ENCODE measurements at regions not wholly inside any gene's neighbourhood (a gene's known extent, or its start where the extent isn't known, plus 50 kb on each side); places are given as distances from the start of the nearest gene placed in this dataset.
"Not testable (repeated sequence)": the region's sequence is repeated elsewhere in the genome, so short reads cannot be mapped to it uniquely, and the experiment has no call there.

DNA sequence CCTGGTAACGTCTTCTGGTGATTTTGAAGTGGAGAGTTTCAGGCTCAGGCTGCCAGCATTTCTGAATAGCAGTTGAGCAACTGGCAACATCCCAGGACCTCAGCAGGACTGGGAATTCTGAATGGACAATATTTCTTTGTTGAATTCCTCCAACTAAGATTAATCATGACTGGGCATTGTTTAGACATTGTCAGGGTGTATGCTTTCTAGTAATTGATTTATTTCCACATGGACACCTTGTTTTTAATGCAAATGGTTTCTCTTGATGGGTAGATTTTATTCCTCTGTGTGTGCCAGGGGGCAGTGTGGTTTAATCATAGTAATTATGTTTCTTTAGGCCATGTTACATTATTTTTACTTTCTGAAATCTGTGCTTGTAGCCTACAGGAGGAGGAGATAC, 1004.7 kb upstream of the LCORL start:
- in situ Hi-C loops (cut with MboI; ENCODE audit: low sequenced_read_pairs) = no loop called here
- no peaks in the 10 kb centered on the region for H3K27me3 ChIP-seq (ENCODE audit: low read depth)
- no peaks in the 10 kb centered on the region for H3K9me3 ChIP-seq
- no peak overlapping the region for H3K4me3 ChIP-seq
- H3K36me3 ChIP-seq (replicated peaks) = no peaks in the 10 kb centered on the region
- peaks cover 54% of the 10 kb centered on the region for H3K4me1 ChIP-seq
- peak; percentile 69 to 78 for DNase-seq (ENCODE audit: low spot score in 2 of 2)

DNA sequence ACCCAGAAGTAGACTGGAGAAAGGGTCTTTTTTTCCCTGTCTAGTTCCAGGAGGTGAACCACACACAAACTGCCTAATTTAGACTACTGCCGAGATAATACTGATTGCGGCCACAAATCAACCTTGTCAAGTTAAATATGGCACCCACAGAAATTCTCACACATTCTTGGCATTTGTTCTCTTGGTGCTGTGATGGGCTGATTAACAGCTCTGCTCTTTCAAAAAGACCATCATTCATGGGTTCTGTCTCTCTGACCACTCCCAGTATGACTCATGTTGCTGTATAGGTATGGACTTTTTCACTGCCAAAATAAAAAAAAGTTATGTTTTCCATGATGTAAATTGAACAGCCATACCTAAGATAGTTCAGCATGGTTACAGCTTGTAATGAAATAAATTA, 1003.5 kb upstream of the LCORL start:
- no peaks in the 10 kb centered on the region for H3K27me3 ChIP-seq (ENCODE audit: low read depth)
- DNase-seq (ENCODE audit: low spot score in 2 of 2) = no peak
- H3K9me3 ChIP-seq = no peaks in the 10 kb centered on the region
- H3K36me3 ChIP-seq (replicated peaks) = no peaks in the 10 kb centered on the region
- in situ Hi-C loops (cut with MboI; ENCODE audit: low sequenced_read_pairs) = no loop called here
- H3K4me1 ChIP-seq = peaks cover 44% of the 10 kb centered on the region
- H3K4me3 ChIP-seq = no peak overlapping the region

DNA sequence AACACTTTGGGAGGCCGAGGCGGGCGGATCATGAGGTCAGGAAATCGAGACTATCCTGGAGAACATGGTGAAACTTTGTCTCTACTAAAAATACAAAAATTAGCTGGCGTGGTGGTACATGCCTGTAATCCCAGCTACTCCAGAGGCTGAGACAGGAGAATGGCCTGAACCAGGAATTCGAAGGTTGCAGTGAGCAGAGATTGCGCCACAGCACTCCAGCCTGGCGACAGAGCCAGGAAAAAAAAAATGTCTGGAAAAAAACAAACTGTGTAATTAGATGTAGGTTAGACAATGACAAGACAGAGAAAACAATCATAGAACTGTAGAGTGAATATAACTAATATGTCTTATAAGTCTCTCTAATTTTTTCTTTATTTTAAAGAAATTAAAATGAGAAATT, 1002.5 kb upstream of the LCORL start:
- no peaks in the 10 kb centered on the region for H3K9me3 ChIP-seq
- H3K27me3 ChIP-seq (ENCODE audit: low read depth) = no peaks in the 10 kb centered on the region
- peaks cover 35% of the 10 kb centered on the region for H3K4me1 ChIP-seq
- no peaks in the 10 kb centered on the region for H3K36me3 ChIP-seq (replicated peaks)
- no peak overlapping the region for H3K4me3 ChIP-seq
- DNase-seq (ENCODE audit: low spot score in 2 of 2) = no peak
- in situ Hi-C loops (cut with MboI; ENCODE audit: low sequenced_read_pairs) = no loop called here

DNA sequence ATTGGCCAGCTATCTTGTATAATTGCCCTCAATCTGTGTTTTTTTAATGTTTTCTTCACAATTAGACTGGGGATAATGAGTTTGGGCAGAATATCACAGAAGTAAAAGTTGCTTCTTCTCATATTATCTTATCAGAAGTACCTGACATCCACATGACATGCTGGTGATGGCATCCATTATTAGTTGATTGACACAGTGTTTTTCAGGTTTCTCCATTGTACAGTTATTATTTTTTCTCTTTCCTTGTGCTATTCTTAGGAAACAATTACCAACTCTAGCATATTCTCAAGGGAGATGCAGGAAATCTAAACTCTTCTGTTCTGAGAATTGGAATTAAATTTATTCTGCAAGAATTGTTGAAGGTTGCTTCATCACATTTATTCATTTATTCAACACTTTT, 1000.1 kb upstream of the LCORL start:
- no peak overlapping the region for H3K4me3 ChIP-seq
- no peaks in the 10 kb centered on the region for H3K9me3 ChIP-seq
- no peaks in the 10 kb centered on the region for H3K27me3 ChIP-seq (ENCODE audit: low read depth)
- in situ Hi-C loops (cut with MboI; ENCODE audit: low sequenced_read_pairs) = no loop called here
- peaks cover 21% of the 10 kb centered on the region for H3K4me1 ChIP-seq
- DNase-seq (ENCODE audit: low spot score in 2 of 2) = no peak
- H3K36me3 ChIP-seq (replicated peaks) = no peaks in the 10 kb centered on the region

DNA sequence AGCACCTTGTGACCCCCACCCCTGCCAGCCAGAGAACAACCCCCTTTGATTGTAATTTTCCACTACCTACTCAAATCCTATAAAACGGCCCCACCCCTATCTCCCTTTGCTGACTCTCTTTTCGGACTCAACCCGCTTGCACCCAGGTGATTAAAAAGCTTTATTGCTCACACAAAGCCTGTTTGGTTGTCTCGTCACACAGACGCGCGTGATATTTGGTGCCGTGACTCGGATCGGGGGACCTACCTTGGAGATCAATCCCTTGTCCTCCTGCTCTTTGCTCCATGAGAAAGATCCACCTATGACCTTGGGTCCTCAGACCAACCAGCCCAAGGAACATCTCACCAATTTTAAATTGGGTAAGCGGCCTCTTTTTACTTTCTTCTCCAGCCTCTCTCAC, 995.0 kb upstream of the LCORL start:
- H3K9me3 ChIP-seq; H3K36me3 ChIP-seq (replicated peaks); H3K27me3 ChIP-seq (ENCODE audit: low read depth); H3K4me3 ChIP-seq; DNase-seq (ENCODE audit: low spot score in 2 of 2); in situ Hi-C loops (cut with MboI; ENCODE audit: low sequenced_read_pairs); H3K4me1 ChIP-seq: not testable (repeated sequence)

DNA sequence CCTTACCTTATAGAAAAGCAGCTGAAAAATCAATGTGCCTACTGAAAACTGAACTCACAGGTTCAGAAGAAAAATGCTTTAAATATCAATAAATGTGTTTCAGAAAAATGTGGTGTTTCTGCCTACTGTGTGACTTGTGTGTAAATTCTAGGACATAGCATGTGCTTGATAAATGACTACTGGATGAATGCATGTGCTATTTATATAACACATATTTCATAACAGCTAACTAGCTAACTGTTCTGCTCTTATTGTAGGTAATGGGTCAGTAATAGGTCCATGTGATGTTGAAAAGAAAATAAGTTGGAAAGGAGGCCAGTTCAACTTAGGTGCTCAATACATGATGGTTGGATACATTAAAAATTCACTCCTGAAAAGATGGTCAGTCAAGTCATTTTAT, 993.0 kb upstream of the LCORL start:
- H3K9me3 ChIP-seq = no peaks in the 10 kb centered on the region

DNA sequence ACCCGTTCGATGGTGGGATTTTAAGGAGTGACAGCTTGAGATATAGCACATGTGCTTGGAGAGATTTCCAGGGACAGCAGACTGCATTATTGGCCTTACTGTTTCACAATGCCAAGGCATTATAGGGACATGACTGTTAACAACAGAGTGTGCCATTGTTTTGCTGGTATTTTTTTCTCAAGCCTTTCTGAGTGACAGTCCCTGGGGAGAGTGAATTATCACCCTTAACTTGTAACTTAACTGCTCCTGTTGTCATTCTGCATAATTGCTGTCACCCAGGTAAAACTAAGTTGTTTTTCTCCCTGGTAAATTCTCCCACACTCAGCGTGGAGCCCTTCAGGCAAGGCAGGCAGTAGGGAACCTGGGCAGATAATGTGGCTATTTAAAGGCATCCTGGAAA, 989.2 kb upstream of the LCORL start:
- DNase-seq (ENCODE audit: low spot score in 2 of 2) = peak in 1 of 2 experiments; percentile 40
- no peaks in the 10 kb centered on the region for H3K36me3 ChIP-seq (replicated peaks)
- in situ Hi-C loops (cut with MboI; ENCODE audit: low sequenced_read_pairs) = no loop called here
- no peak overlapping the region for H3K4me3 ChIP-seq
- no peaks in the 10 kb centered on the region for H3K27me3 ChIP-seq (ENCODE audit: low read depth)
- H3K4me1 ChIP-seq = peaks cover 11% of the 10 kb centered on the region
- H3K9me3 ChIP-seq = no peaks in the 10 kb centered on the region

More for the DNA sequence above, 993.0 kb upstream of the LCORL start:
- in situ Hi-C loops (cut with MboI; ENCODE audit: low sequenced_read_pairs) = no loop called here
- H3K4me1 ChIP-seq = peaks cover 11% of the 10 kb centered on the region
- no peak overlapping the region for H3K4me3 ChIP-seq
- no peak for DNase-seq (ENCODE audit: low spot score in 2 of 2)
- no peaks in the 10 kb centered on the region for H3K36me3 ChIP-seq (replicated peaks)
- H3K27me3 ChIP-seq (ENCODE audit: low read depth) = no peaks in the 10 kb centered on the region

DNA sequence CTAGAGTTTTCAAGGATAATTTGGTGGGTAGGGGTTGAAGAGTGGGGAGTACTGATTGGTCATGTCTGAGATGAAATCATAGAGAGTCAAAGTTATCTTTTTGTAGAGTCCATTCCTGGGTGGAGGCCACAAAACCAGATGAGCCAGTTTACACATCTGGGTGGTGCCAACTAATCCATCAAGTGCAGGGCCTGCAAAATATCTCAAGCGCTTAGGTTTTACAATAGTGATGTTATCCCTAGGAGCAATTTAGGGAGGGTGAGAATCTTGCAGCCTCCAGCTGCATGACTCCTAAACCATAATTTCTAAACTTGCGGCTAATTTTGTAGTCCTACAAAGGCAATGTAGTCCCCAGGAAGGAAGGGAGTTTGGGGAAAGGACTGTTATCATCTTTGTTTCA, 988.3 kb upstream of the LCORL start:
- DNase-seq (ENCODE audit: low spot score in 2 of 2) = no peak
- in situ Hi-C loops (cut with MboI; ENCODE audit: low sequenced_read_pairs) = no loop called here
- Histone ChIP-seq H3K9me3 (no peaks in the 10 kb centered on the region), H3K4me3 (no peak overlapping the region), H3K27me3 (ENCODE audit: low read depth) (no peaks in the 10 kb centered on the region), H3K36me3 (replicated peaks) (no peaks in the 10 kb centered on the region), H3K4me1 (peaks cover 11% of the 10 kb centered on the region)

DNA sequence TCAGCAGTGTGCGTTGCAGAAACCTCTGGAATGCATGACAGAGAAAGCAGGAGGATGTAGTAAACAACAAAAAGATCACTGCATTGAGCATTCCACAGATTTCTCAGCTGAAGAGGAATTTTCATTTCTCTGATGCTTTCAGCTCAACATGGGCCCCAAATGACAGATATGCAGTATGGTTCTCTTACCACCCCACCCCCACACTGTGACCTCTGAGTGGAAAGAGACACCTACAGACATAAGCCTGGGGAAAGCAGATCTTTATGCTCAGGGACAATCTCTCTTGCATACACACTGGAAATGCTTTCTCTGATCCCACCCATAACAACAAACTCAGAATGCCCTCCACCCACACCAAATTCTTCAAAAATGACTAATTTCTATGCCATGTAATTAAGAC, 983.7 kb upstream of the LCORL start:
- in situ Hi-C loops (cut with MboI; ENCODE audit: low sequenced_read_pairs) = no loop called here
- H3K36me3 ChIP-seq (replicated peaks) = no peaks in the 10 kb centered on the region
- no peaks in the 10 kb centered on the region for H3K9me3 ChIP-seq
- H3K27me3 ChIP-seq (ENCODE audit: low read depth) = no peaks in the 10 kb centered on the region
- no peak overlapping the region for H3K4me3 ChIP-seq
- no peak for DNase-seq (ENCODE audit: low spot score in 2 of 2)
- H3K4me1 ChIP-seq = peaks cover 5% of the 10 kb centered on the region

DNA sequence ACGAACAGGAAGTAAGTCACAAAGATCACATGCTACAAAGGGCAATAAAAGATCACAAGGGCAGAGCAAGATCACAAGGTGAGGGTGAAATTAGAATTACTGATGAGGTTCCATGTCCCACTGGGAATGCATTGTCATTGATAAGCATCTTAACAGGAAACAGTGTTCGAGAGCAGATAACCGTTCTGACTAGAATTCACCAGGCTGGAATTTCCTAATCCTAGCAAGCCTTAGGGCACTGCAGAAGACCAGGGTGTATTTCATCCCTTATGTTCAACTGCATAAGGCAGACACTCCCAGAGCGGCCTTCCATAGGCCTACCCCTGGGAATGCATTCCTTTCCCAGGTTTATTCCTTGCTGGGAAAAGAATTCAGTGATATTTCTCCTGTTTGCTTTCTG, 980.6 kb upstream of the LCORL start:
- Histone ChIP-seq H3K4me1 (peaks cover 4% of the 10 kb centered on the region; the same call in 1 of the 2 replicates), H3K36me3 (replicated peaks) (no peaks in the 10 kb centered on the region), H3K27me3 (ENCODE audit: low read depth) (no peaks in the 10 kb centered on the region), H3K9me3 (no peaks in the 10 kb centered on the region), H3K4me3 (no peak overlapping the region)
- no peak for DNase-seq (ENCODE audit: low spot score in 2 of 2)
- in situ Hi-C loops (cut with MboI; ENCODE audit: low sequenced_read_pairs) = no loop called here

DNA sequence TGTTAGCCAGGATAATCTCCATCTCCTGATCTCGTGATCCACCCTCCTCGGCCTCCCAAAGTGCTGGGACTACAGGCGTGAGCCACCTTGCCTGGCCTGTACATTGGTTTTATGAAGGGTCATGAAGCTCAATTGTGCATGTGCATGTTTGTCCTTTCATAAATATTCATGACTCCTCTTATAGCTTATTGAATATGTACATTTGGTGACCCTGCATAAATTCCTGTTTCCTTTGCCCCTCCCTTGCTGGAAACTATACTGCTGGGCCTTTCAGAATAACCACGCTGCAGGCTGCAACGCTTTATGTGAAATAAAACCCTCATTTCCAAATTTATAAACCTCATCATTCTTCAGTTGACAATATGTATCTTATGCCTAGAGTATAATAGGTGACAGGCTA, 978.0 kb upstream of the LCORL start:
- in situ Hi-C loops (cut with MboI; ENCODE audit: low sequenced_read_pairs) = no loop called here
- DNase-seq (ENCODE audit: low spot score in 2 of 2) = no peak
- no peaks in the 10 kb centered on the region for H3K27me3 ChIP-seq (ENCODE audit: low read depth)
- peaks cover 3% of the 10 kb centered on the region; the same call in 1 of the 2 replicates for H3K9me3 ChIP-seq
- no peak overlapping the region for H3K4me3 ChIP-seq
- peaks cover 2% of the 10 kb centered on the region; the same call in 1 of the 2 replicates for H3K4me1 ChIP-seq
- no peaks in the 10 kb centered on the region for H3K36me3 ChIP-seq (replicated peaks)

DNA sequence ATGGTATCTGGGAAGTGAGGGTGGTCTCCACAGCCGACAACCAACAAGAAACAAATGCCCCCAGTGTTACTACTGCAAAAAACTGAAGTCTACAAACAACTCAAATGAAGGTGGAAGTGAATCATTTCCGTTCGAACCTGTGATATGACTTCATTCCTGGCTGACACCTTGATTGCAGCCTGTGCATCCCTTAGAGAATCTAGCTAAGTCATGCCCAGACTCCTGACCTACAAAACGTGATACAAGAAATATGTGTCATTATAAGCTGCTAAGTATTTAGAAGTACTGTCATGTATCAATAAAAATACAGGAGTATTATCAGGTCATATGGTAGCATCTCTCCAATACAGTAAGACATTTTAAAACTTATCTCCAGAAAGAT, 959.7 kb upstream of the LCORL start:
- Histone ChIP-seq H3K27me3 (ENCODE audit: low read depth) (0 out of 2 replicates have a peak, but pooled peaks cover 2% of the 10 kb centered on the region), H3K9me3 (no peaks in the 10 kb centered on the region), H3K36me3 (replicated peaks) (no peaks in the 10 kb centered on the region), H3K4me1 (no peaks in the 10 kb centered on the region), H3K4me3 (no peak overlapping the region)
- in situ Hi-C loops (cut with MboI; ENCODE audit: low sequenced_read_pairs) = no loop called here
- no peak for DNase-seq (ENCODE audit: low spot score in 2 of 2)

DNA sequence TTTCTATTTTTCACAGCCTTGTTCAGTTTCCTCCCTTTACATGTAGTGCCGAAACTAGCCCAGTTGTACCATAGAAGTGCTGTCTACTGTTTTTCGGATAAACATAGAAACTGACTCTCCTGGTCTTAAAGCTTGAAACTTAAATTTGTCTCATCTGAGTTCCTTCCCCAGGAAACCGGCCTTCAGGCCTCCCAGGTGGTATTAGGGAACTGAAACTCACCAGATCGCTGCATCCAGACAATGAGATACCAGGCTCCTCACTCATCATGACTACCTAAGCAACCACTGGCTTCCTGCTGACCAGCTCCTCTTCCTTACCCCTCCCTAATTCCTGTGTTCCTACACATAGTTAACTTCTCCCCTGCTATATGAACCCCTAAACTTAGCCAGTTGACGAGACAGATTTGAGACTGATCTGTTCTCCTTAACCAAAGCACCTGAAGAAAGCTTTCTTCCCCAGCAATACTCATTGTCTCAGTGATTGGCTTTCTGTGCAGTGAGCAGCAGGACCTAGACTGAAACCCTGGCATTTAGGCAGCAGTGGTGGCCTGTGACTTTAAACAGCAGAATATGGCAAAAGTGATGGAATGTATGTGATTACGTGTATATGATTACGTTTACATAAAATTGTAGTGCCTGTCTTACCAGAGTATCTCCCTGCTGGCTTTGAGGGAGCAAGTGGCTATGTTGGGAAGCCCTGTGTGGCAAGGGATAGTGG, 959.1 kb upstream of the LCORL start:
- no peak overlapping the region for H3K4me3 ChIP-seq
- no peaks in the 10 kb centered on the region for H3K4me1 ChIP-seq
- in situ Hi-C loops (cut with MboI; ENCODE audit: low sequenced_read_pairs) = no loop called here
- H3K36me3 ChIP-seq (replicated peaks) = no peaks in the 10 kb centered on the region
- H3K9me3 ChIP-seq = no peaks in the 10 kb centered on the region
- H3K27me3 ChIP-seq (ENCODE audit: low read depth) = 0 out of 2 replicates have a peak, but pooled peaks cover 2% of the 10 kb centered on the region
- DNase-seq (ENCODE audit: low spot score in 2 of 2) = no peak

DNA sequence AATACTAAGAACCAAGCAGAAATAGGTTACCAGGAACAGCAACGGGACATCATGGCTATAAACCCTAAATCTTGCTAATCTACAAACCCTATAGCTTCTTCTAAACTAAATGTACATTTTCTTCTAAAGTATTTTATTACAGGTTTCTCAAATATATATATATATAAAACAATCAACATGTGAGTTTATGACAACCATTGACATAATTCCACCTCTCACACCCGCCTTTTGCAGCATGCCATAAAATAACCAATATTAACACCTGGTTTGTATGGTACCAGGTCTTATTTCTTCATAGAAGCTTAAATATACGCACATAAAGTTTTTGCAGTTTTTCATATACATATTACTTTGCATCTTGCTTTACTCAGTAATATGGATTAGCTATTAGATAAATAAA, 955.3 kb upstream of the LCORL start:
- no peaks in the 10 kb centered on the region for H3K9me3 ChIP-seq
- in situ Hi-C loops (cut with MboI; ENCODE audit: low sequenced_read_pairs) = no loop called here
- H3K27me3 ChIP-seq (ENCODE audit: low read depth) = 0 out of 2 replicates have a peak, but pooled peaks cover 2% of the 10 kb centered on the region
- no peak for DNase-seq (ENCODE audit: low spot score in 2 of 2)
- H3K4me3 ChIP-seq = no peak overlapping the region
- H3K4me1 ChIP-seq = no peaks in the 10 kb centered on the region
- H3K36me3 ChIP-seq (replicated peaks) = no peaks in the 10 kb centered on the region
